ENCODE measurements at regions not wholly inside any gene's neighbourhood (a gene's known extent, or its start where the extent isn't known, plus 50 kb on each side); places are given as distances from the start of the nearest gene placed in this dataset.

DNA sequence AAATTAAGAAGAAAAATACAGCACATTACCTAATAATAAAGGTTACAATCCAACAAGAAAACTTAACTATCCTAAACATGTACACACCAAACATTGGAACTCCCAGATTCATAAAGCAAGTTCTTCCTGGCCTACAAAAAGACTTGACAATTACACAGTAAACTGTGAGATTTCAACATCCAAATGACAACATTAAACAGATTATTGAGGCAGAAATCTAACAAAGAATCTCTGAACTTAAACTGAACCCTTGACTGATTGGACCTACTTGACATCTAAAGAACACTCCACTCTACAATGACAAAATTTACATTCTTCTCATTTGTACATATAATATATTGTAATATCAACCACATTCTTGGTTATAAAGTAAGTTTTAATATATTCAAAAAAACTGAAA is 1341.3 kb downstream of the LRFN5 start:
- ATAC-seq (no peak), FAIRE-seq (no peak), DNase-seq (no peak)
- Histone ChIP-seq H3K4me3 (no peak overlapping the region), H3K4me1 (no peaks in the 10 kb centered on the region), H3K9me3 (no peaks in the 10 kb centered on the region), H3K27ac (no peak overlapping the region), H3K27me3 (no peaks in the 10 kb centered on the region), H3K36me3 (no peaks in the 10 kb centered on the region)
- TF ChIP-seq, protein P1, sequence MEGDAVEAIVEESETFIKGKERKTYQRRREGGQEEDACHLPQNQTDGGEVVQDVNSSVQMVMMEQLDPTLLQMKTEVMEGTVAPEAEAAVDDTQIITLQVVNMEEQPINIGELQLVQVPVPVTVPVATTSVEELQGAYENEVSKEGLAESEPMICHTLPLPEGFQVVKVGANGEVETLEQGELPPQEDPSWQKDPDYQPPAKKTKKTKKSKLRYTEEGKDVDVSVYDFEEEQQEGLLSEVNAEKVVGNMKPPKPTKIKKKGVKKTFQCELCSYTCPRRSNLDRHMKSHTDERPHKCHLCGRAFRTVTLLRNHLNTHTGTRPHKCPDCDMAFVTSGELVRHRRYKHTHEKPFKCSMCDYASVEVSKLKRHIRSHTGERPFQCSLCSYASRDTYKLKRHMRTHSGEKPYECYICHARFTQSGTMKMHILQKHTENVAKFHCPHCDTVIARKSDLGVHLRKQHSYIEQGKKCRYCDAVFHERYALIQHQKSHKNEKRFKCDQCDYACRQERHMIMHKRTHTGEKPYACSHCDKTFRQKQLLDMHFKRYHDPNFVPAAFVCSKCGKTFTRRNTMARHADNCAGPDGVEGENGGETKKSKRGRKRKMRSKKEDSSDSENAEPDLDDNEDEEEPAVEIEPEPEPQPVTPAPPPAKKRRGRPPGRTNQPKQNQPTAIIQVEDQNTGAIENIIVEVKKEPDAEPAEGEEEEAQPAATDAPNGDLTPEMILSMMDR (IDR thresholded peaks at IDR 0.05) = no peak
- intact Hi-C loops (cut with DNase I) = no loop called here

DNA sequence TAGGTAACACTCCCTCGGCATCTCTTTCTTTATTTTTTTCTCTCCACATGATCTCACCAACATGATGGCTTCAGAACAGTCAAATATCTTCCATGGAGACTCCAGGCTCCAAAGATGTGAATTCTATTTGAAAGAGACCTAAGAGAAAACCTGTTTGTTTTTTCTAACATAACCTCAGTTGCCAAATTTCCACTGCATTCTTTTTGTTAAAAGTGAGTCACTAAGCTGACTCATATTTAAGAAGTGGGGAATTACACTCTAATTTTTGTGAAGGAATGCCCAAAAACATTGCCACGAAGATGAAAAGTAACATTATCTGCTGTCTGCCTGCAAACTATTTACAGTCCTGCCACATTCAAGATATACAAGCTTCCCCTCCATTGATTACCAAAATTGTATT is 1337.6 kb downstream of the LRFN5 start:
- no peak overlapping the region for H3K4me3 ChIP-seq
- no peak for ATAC-seq
- H3K9me3 ChIP-seq = no peaks in the 10 kb centered on the region
- no peak for FAIRE-seq
- H3K27ac ChIP-seq = no peak overlapping the region
- peaks cover 0 to 5% (median 3%) of the 10 kb centered on the region in 3 donors for H3K4me1 ChIP-seq
- H3K36me3 ChIP-seq = no peaks in the 10 kb centered on the region
- intact Hi-C loops (cut with DNase I) = no loop called here
- DNase-seq = no peak
- 57 to 69% methylated on average over 2 of the region's 2 CpGs for WGBS, 2 donors
- TF ChIP-seq, protein P1 (IDR thresholded peaks at IDR 0.05) = no peak
- no peaks in the 10 kb centered on the region for H3K27me3 ChIP-seq

DNA sequence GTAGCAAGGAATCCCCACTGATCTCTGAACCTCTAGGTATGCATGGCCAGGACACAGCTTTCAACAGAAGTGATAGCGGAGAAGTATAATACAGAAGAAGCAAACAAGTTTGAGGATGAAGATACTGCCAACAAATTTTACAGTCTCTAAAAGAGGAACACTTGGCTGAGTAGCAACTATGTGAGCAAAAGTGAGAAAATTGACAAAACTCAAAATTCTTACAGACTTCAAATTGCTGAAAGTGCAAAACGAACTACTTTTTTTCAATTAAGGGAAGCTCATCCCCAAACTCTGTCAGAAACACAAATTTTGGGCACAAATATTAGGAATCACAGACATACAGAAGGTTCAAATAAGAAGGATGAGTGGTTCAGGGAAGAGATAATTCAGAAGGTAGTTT is 1324.6 kb downstream of the LRFN5 start:
- Histone ChIP-seq H3K4me3 (no peak overlapping the region), H3K36me3 (no peaks in the 10 kb centered on the region), H3K27ac (no peak overlapping the region), H3K27me3 (no peaks in the 10 kb centered on the region), H3K9me3 (no peaks in the 10 kb centered on the region), H3K4me1 (no peaks in the 10 kb centered on the region)
- no peak for FAIRE-seq
- no peak for ATAC-seq
- 89 to 92% methylated on average over 2 of the region's 2 CpGs for WGBS, 2 donors
- intact Hi-C loops (cut with DNase I) = no loop called here
- TF ChIP-seq, protein P1 (IDR thresholded peaks at IDR 0.05) = no peak
- no peak for DNase-seq

DNA sequence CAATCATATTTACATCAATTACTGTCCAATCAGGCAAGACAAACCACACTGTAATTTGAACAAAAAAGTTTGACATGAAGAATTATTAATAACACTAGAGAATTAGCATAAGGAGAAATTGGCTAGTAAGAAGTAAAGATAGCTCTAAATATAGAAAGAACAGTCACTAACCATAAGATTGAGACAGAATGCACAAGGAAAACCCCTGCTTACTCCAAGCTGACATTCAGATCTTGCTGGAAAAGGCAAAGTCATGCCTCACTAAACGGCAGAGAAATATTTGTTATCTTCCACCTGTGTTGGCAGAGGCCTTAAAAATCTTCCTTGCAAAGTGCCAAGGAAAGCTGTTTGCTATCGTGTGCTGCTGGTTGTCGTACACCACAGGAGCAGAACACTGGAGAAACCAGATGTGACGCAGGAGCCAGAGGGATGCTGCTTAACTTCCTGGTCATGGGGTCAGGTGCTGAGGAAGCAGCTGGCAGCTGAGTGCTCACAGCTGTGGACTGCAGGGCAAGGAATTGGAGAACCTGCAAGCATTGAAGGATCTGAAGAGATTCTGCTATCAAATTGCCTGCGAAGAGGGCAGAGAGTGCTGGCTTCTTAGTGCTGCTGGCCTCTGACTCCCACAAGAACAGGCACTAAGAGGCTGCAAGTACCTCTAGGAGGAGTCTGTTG is 1323.3 kb downstream of the LRFN5 start:
- peak; percentile 73 to 97 (median 90) for ATAC-seq
- peak in 5 of 6 donors; percentile 18 to 65 (median 39) for DNase-seq
- TF ChIP-seq, protein P1 (IDR thresholded peaks at IDR 0.05) = no peak
- no peaks in the 10 kb centered on the region for H3K27me3 ChIP-seq
- WGBS, 2 donors = 19 to 26% methylated on average over 5 of the region's 5 CpGs
- no peaks in the 10 kb centered on the region for H3K9me3 ChIP-seq
- intact Hi-C loops (cut with DNase I) = no loop called here
- H3K27ac ChIP-seq = no peak overlapping the region
- H3K4me1 ChIP-seq = no peaks in the 10 kb centered on the region
- FAIRE-seq = no peak
- no peak overlapping the region for H3K4me3 ChIP-seq
- no peaks in the 10 kb centered on the region for H3K36me3 ChIP-seq

DNA sequence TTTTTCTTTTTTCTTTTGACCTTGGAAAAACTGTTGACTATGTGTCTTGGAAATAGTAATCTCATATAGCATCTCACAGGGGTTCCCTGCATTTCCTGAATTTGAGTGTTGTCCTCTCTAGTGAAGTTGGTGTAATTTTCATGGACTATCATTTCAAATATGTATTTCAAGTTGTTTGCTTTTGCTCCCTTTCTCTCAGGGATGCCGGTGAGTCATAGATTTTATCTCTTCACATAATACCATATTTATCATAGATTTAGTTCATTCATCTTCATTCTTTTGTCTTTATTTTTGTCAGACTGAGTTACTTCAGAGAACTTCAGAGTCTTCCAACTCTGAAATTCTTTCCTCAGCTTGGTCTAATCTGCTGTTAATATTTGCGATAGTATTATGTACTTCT is 1320.6 kb downstream of the LRFN5 start:
- Histone ChIP-seq H3K4me3 (no peak overlapping the region), H3K27me3 (no peaks in the 10 kb centered on the region), H3K9me3 (no peaks in the 10 kb centered on the region), H3K27ac (no peak overlapping the region), H3K36me3 (no peaks in the 10 kb centered on the region), H3K4me1 (no peaks in the 10 kb centered on the region)
- ATAC-seq = no peak
- WGBS, 2 donors = 65 to 74% methylated on average over 2 of the region's 2 CpGs
- TF ChIP-seq, protein P1 (IDR thresholded peaks at IDR 0.05) = no peak
- intact Hi-C loops (cut with DNase I) = no loop called here
- no peak for FAIRE-seq
- DNase-seq = no peak

All from pancreas (tissue), 10 donors.